Caco-2 (cell line): ENCODE measurements at regions not wholly inside any gene's neighbourhood (a gene's known extent, or its start where the extent isn't known, plus 50 kb on each side); places are given as distances from the start of the nearest gene placed in this dataset.

Experiments used
- BruUV-seq: library from RNA; stranded (reverse); fragments of 400-500 nt; replicated peaks from 2 replicates; lab custom pipeline; 2021; lab: Mats Ljungman, UMichigan
- CTCF ChIA-PET: fragments of 300-600 bp; sonication (Branson Sonifier 250); formaldehyde crosslinking; loops from one replicate; lab custom pipeline; 2022; ENCODE audit warnings: antibody characterized with exemption; lab: Charles Lee
- POLR2A ChIA-PET: fragments of 300-600 bp; sonication (Branson Sonifier 250); formaldehyde crosslinking; loops from one replicate; lab custom pipeline; 2022; ENCODE audit warnings: antibody characterized with exemption; lab: Charles Lee
- DNase-seq, 2 experiments: peaks; one replicate each; pipeline versions ENCODE4 v3.0.0 to v3.0.0-alpha.2; 2020 to 2022
- H3K27me3 ChIP-seq: replicated peaks from 2 replicates; pipeline ENCODE4 v1.6.0; 2011; ENCODE audit warnings: low read length; ENCODE audit not compliant: control insufficient read depth, insufficient read depth
- H3K36me3 ChIP-seq: 2 replicates; pipeline ENCODE4 v1.5.1; 2011; ENCODE audit warnings: low read length; ENCODE audit not compliant: control insufficient read depth, insufficient read depth
- H3K4me1 ChIP-seq: fragments of 250-450 bp; sonication (Bioruptor Pico); 2 replicates; pipeline ENCODE4 v1.5.1; 2020; ENCODE audit warnings: mild to moderate bottlenecking
- H3K4me3 ChIP-seq: 2 replicates; pipeline ENCODE4 v1.5.1; 2011; ENCODE audit warnings: low read depth, mild to moderate bottlenecking, control low read depth, low read length
- H3K9me3 ChIP-seq: fragments of 250-450 bp; sonication (Bioruptor Pico); 2 replicates; pipeline ENCODE4 v1.5.1; 2020; ENCODE audit warnings: mild to moderate bottlenecking, moderate library complexity
- H3K27ac Mint-ChIP-seq: one replicate; pipeline ENCODE4 v1.8.0; 2022; ENCODE audit warnings: mixed read lengths; ENCODE audit not compliant: unreplicated experiment
- H3K27me3 Mint-ChIP-seq: one replicate; pipeline ENCODE4 v1.8.0; 2022; ENCODE audit warnings: mixed read lengths; ENCODE audit not compliant: insufficient read depth, unreplicated experiment
- H3K36me3 Mint-ChIP-seq: one replicate; pipeline ENCODE4 v1.8.0; 2022; ENCODE audit warnings: mild to moderate bottlenecking, mixed read lengths; ENCODE audit not compliant: insufficient read depth, unreplicated experiment
- H3K4me1 Mint-ChIP-seq: one replicate; pipeline ENCODE4 v1.8.0; 2022; ENCODE audit warnings: low read depth, mixed read lengths; ENCODE audit not compliant: unreplicated experiment
- H3K4me3 Mint-ChIP-seq: one replicate; pipeline ENCODE4 v1.8.0; 2022; ENCODE audit warnings: mild to moderate bottlenecking, moderate library complexity, mixed read lengths; ENCODE audit not compliant: unreplicated experiment
- H3K9me3 Mint-ChIP-seq: one replicate; pipeline ENCODE4 v1.8.0; 2022; ENCODE audit warnings: mixed read lengths; ENCODE audit not compliant: unreplicated experiment
- intact Hi-C: fragments of 100-400 bp; cut with micrococcal nuclease; formaldehyde crosslinking; loops from one replicate; pipeline ENCODE4 v1.10.0; 2022; ENCODE audit not compliant: unreplicated experiment
- TF ChIP-seq, protein P1 (sequence below), 2 experiments: fragments of 200-600 bp in 1 of 2; IDR thresholded peaks; 1 replicate in 1 of 2; 2 replicates in 1 of 2; pipeline versions ENCODE4 v1.5.1 to v1.8.0; 2011 to 2022; ENCODE audit warnings: antibody characterized with exemption in 1 of 2, control low read depth in 1 of 2, inconsistent platforms in 1 of 2, low read depth in 1 of 2, low read length in 1 of 2, mild to moderate bottlenecking in 1 of 2, moderate library complexity in 1 of 2; ENCODE audit not compliant: insufficient read depth in 1 of 2, severe bottlenecking in 1 of 2, unreplicated experiment in 1 of 2

DNA sequence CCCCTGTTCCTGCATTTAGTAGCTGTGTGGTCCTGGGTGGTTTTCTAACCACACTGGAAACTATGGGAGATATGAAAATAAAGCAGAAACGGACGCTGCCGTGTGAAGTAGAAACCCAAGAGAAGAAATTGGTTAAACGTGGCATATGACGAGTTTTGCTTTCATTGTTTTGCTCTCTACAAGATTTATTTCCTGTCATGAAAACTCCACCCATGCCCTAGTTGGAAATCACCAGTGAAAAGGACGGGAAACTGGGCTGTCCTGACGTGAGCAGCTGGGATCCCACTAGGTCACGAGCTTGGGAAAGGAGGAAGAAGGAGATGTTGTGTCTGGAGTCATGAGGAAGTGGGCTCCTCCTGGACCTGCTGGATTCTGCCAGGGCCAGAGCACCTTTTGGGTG is 120.8 kb upstream of the GADD45A start:
- Histone ChIP-seq H3K27me3 (no peaks in the 10 kb centered on the region), H3K36me3 (no peaks in the 10 kb centered on the region), H3K4me1 (peaks cover 21% of the 10 kb centered on the region; the same call in 1 of the 2 replicates), H3K9me3 (no peaks in the 10 kb centered on the region), H3K4me3 (no peak overlapping the region)
- no peaks in the 10 kb centered on the region for H3K4me1 Mint-ChIP-seq
- ChIA-PET POLR2A (no interaction called here), CTCF (no interaction called here)
- TF ChIP-seq, protein P1, sequence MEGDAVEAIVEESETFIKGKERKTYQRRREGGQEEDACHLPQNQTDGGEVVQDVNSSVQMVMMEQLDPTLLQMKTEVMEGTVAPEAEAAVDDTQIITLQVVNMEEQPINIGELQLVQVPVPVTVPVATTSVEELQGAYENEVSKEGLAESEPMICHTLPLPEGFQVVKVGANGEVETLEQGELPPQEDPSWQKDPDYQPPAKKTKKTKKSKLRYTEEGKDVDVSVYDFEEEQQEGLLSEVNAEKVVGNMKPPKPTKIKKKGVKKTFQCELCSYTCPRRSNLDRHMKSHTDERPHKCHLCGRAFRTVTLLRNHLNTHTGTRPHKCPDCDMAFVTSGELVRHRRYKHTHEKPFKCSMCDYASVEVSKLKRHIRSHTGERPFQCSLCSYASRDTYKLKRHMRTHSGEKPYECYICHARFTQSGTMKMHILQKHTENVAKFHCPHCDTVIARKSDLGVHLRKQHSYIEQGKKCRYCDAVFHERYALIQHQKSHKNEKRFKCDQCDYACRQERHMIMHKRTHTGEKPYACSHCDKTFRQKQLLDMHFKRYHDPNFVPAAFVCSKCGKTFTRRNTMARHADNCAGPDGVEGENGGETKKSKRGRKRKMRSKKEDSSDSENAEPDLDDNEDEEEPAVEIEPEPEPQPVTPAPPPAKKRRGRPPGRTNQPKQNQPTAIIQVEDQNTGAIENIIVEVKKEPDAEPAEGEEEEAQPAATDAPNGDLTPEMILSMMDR (IDR thresholded peaks at IDR 0.05; ENCODE audit: insufficient read depth in 1 of 2, low read depth in 1 of 2, low read length in 1 of 2, severe bottlenecking in 1 of 2, unreplicated experiment in 1 of 2): no peak
- intact Hi-C loops: no loop called here
- no peak for DNase-seq
- H3K9me3 Mint-ChIP-seq: no peaks in the 10 kb centered on the region
- no peaks in the 10 kb centered on the region for H3K27me3 Mint-ChIP-seq
- H3K27ac Mint-ChIP-seq: no peak overlapping the region
- no TSS peak for BruUV-seq
- no peak overlapping the region for H3K4me3 Mint-ChIP-seq
- no peaks in the 10 kb centered on the region for H3K36me3 Mint-ChIP-seq

- no peak overlapping the region for H3K4me3 Mint-ChIP-seq
- H3K9me3 ChIP-seq: no peaks in the 10 kb centered on the region
- intact Hi-C loops: no loop called here
- H3K4me1 Mint-ChIP-seq: peaks cover 21% of the 10 kb centered on the region
- no peak overlapping the region for H3K27ac Mint-ChIP-seq
- H3K4me1 ChIP-seq: peaks cover 38% of the 10 kb centered on the region
- peaks cover 6% of the 10 kb centered on the region for H3K36me3 Mint-ChIP-seq
- H3K27me3 ChIP-seq: no peaks in the 10 kb centered on the region
- H3K27me3 Mint-ChIP-seq: no peaks in the 10 kb centered on the region
- DNase-seq: no peak
- no peaks in the 10 kb centered on the region for H3K9me3 Mint-ChIP-seq
- H3K36me3 ChIP-seq: no peaks in the 10 kb centered on the region
- ChIA-PET CTCF (no interaction called here), POLR2A (no interaction called here)
- no peak overlapping the region for H3K4me3 ChIP-seq
- BruUV-seq: no TSS peak
- TF ChIP-seq, protein P1 (IDR thresholded peaks at IDR 0.05; ENCODE audit: insufficient read depth in 1 of 2, low read depth in 1 of 2, low read length in 1 of 2, severe bottlenecking in 1 of 2, unreplicated experiment in 1 of 2): no peak
These were observed 118.1 kb upstream of the GADD45A start for GRCh38 chr1:67566803-67567377.

DNA sequence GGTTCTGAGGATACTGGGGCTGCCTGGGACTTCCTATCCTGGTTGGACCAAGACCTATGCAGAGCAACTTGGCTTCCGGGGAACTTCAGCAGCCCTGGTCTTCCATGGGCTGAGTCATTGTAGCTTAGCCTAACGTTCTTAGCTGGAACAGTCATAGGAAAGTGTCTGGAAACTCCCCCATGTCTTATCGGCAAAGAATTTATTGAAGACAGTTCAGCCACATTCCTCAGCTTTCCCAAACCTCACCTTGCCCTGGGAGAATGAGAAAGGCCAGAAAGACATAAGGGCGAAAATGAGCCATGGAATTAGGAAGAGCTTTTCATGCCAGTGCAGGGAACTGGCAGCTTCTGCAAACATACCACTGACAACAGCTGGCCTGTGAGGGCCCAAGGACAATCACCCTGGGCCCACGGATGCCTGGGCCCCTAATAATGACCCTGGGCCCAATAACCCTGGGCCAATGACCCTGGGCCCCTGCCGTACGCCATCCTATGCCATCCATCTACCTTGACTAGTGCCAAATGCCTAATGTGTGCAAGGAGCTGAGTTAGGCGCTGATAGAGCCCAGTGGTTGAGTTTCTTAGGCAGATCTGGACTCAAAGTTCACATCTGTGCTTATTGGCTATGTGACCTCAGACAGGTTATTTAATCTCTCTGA is 114.4 kb upstream of the GADD45A start:
- CTCF ChIA-PET: interaction anchor here (0.7 to 1.3 kb wide), 3 partner anchors 38 to 91 kb away, joined by 3 to 4 read pairs (median 3); no protein-coding TSS in a partner anchor
- Histone ChIP-seq H3K4me1 (peaks cover 51% of the 10 kb centered on the region), H3K36me3 (no peaks in the 10 kb centered on the region), H3K27me3 (no peaks in the 10 kb centered on the region), H3K9me3 (no peaks in the 10 kb centered on the region), H3K4me3 (no peak overlapping the region)
- TF ChIP-seq, protein P1 (IDR thresholded peaks at IDR 0.05; ENCODE audit: insufficient read depth in 1 of 2, low read depth in 1 of 2, low read length in 1 of 2, severe bottlenecking in 1 of 2, unreplicated experiment in 1 of 2): no peak
- Mint-ChIP-seq H3K36me3 (peaks cover 6% of the 10 kb centered on the region), H3K27ac (peak overlapping the region; percentile 93), H3K9me3 (no peaks in the 10 kb centered on the region), H3K4me1 (peaks cover 39% of the 10 kb centered on the region), H3K27me3 (no peaks in the 10 kb centered on the region), H3K4me3 (peak overlapping the region; percentile 52)
- peak; percentile 71 to 81 for DNase-seq
- BruUV-seq: no TSS peak
- POLR2A ChIA-PET: interaction anchor here (0.6 to 1.6 kb wide), 3 partner anchors 44 to 170 kb away, joined by 3 to 8 read pairs (median 3); partner anchors contain the start of gene GADD45A
- intact Hi-C loops: loop anchor here (1.0 to 5.0 kb wide), 4 partner anchors 14 to 132 kb away; partner anchors contain the start of gene GADD45A
